ENCODE measurements at regions not wholly inside any gene's neighbourhood (a gene's known extent, or its start where the extent isn't known, plus 50 kb on each side); places are given as distances from the start of the nearest gene placed in this dataset.

DNA sequence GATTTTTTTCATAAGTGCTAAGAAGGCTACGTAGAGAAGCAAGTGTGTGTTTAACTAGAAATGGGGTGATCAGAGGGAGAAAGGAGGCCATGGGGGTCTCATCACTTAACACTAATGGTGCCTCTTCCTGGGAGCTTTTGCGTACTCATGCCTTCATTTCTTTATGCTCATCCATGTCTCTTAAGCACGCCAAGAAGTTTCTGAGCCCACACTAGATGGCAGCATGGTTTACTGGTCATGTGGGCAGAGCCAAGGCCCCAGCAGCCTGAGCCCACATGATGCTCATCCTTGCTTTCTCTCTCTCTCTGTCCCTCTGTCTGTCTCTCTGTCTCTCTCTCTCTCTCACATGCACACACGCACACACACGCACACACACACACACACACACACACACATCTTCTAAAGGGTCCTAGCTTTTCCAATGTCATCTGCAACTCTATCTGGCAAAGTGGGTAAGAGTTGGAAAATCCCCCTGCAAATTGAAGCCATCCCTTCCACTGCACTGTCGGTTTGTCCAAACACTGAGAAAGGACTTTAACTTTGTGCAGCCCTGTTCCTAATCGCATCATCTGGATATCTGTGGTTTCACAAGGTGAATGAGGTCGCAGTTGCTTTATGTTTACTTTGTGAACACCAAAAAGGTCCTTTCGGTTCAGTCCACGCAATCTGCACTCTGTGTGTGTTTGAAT lies 137.1 kb upstream of the CCDC68 start:
- no peak overlapping the region for H3K4me3 ChIP-seq (ENCODE audit: control insufficient read depth in 1 of 2, extremely low read depth in 1 of 2, low read length in 1 of 2)
- 72% methylated on average over 6 of the region's 10 CpGs for WGBS (ENCODE audit: insufficient coverage)
- POLR2A ChIA-PET = no interaction called here
- Mint-ChIP-seq H3K36me3 (no peaks in the 10 kb centered on the region), H3K9me3 (no peaks in the 10 kb centered on the region), H3K4me3 (no peak overlapping the region), H3K27me3 (peaks cover 0 to 7% of the 10 kb centered on the region in 2 donors), H3K27ac (no peak overlapping the region), H3K4me1 (no peaks in the 10 kb centered on the region)
- H3K4me1 ChIP-seq (ENCODE audit: control insufficient read depth in 1 of 2, extremely low read depth in 1 of 2, insufficient read depth in 2 of 2, low read length in 2 of 2) = no peaks in the 10 kb centered on the region
- CTCF ChIA-PET = no interaction called here
- no peaks in the 10 kb centered on the region for H3K9me3 ChIP-seq
- no peak for DNase-seq
- no peaks in the 10 kb centered on the region for H3K36me3 ChIP-seq (ENCODE audit: control insufficient read depth in 2 of 2, extremely low read depth in 1 of 2, insufficient read depth in 1 of 2, low read length in 1 of 2)
- no peak overlapping the region for H3K27ac ChIP-seq (ENCODE audit: low read length)
- H3K27me3 ChIP-seq (replicated peaks in 1 of 2; ENCODE audit: control insufficient read depth in 2 of 2, extremely low read depth in 1 of 2, insufficient read depth in 2 of 2, low read length in 1 of 2) = no peaks in the 10 kb centered on the region
- ATAC-seq (replicated peaks in 1 of 4) = no peak

DNA sequence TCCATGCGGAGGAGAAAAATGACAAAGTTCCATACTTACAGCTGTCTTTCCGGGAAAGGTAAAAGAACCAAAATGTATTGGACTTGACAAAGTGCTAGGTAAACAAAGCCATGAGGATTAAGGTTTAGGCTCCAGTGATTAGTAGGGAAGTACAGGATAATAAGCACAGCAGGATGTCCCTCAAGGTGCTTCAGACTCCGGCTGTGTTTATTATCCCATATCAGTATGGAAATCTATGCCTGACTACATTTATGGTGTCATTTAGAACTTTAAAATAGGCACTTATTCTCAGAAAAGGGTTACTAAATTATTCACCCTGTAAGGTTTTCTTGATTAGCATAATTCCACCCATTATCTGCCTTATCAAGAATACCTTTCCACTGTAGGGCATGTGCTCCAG lies 136.3 kb upstream of the CCDC68 start:
- POLR2A ChIA-PET = no interaction called here
- no peaks in the 10 kb centered on the region for H3K36me3 ChIP-seq (ENCODE audit: control insufficient read depth in 2 of 2, extremely low read depth in 1 of 2, insufficient read depth in 1 of 2, low read length in 1 of 2)
- CTCF ChIA-PET = no interaction called here
- H3K27me3 ChIP-seq (replicated peaks in 1 of 2; ENCODE audit: control insufficient read depth in 2 of 2, extremely low read depth in 1 of 2, insufficient read depth in 2 of 2, low read length in 1 of 2) = no peaks in the 10 kb centered on the region
- no peaks in the 10 kb centered on the region for H3K4me1 ChIP-seq (ENCODE audit: control insufficient read depth in 1 of 2, extremely low read depth in 1 of 2, insufficient read depth in 2 of 2, low read length in 2 of 2)
- H3K9me3 ChIP-seq = no peaks in the 10 kb centered on the region
- DNase-seq = no peak
- Mint-ChIP-seq H3K27ac (no peak overlapping the region), H3K4me1 (no peaks in the 10 kb centered on the region), H3K9me3 (no peaks in the 10 kb centered on the region), H3K36me3 (no peaks in the 10 kb centered on the region), H3K4me3 (no peak overlapping the region), H3K27me3 (peaks cover 0 to 7% of the 10 kb centered on the region in 2 donors)
- no peak overlapping the region for H3K27ac ChIP-seq (ENCODE audit: low read length)
- no CpG with 5 or more reads among the region's 3 CpGs for WGBS (ENCODE audit: insufficient coverage)
- ATAC-seq (replicated peaks in 1 of 4) = no peak
- no peak overlapping the region for H3K4me3 ChIP-seq (ENCODE audit: control insufficient read depth in 1 of 2, extremely low read depth in 1 of 2, low read length in 1 of 2)

DNA sequence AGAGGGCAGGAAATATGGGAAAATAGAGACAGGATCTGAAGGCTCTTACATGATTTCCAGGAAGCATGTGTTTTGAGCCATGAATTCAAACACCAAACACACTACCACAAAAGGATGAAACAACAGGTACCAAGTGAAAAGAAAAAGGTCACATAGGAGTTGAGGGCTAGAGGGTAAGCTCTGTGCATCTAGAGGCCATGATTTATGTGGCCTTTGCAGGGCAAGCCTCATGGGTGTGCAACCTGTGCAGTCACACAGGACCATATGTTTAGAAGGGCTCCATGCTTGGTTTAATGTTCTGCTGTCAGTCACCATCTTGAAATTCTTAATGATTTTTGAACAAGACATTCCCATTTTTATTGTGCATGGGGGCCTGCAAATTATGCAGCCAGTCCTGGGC lies 134.5 kb upstream of the CCDC68 start:
- no peak overlapping the region for H3K27ac ChIP-seq (ENCODE audit: low read length)
- no peaks in the 10 kb centered on the region for H3K36me3 ChIP-seq (ENCODE audit: control insufficient read depth in 2 of 2, extremely low read depth in 1 of 2, insufficient read depth in 1 of 2, low read length in 1 of 2)
- no peaks in the 10 kb centered on the region for H3K27me3 ChIP-seq (replicated peaks in 1 of 2; ENCODE audit: control insufficient read depth in 2 of 2, extremely low read depth in 1 of 2, insufficient read depth in 2 of 2, low read length in 1 of 2)
- Mint-ChIP-seq H3K27ac (no peak overlapping the region), H3K27me3 (no peaks in the 10 kb centered on the region), H3K4me1 (no peaks in the 10 kb centered on the region), H3K9me3 (peaks cover 0 to 4% (median 0%) of the 10 kb centered on the region in 3 donors), H3K4me3 (no peak overlapping the region), H3K36me3 (no peaks in the 10 kb centered on the region)
- ATAC-seq (replicated peaks in 1 of 4) = no peak
- ChIA-PET CTCF (no interaction called here), POLR2A (no interaction called here)
- no peaks in the 10 kb centered on the region for H3K4me1 ChIP-seq (ENCODE audit: control insufficient read depth in 1 of 2, extremely low read depth in 1 of 2, insufficient read depth in 2 of 2, low read length in 2 of 2)
- no peak for DNase-seq
- H3K4me3 ChIP-seq (ENCODE audit: control insufficient read depth in 1 of 2, extremely low read depth in 1 of 2, low read length in 1 of 2) = no peak overlapping the region
- no peaks in the 10 kb centered on the region for H3K9me3 ChIP-seq

DNA sequence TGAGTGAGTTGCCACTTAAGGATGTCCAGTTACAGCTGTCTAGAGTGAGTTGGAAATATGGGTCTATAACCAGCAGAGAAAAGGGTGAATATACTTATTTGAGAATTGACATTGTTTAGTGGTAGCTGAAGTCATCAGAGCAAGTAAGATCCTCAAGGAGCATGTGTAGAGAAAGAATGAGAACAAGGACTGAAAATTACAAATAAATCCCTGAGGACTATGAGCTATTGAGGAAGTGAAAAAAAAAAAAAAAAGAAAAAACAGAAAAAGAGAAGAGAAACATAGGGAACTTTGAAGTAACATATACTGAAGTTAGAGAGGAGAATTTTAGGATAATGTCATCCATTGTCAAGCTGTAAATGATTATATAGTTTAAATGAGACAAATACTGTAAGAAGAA lies 134.0 kb upstream of the CCDC68 start:
- POLR2A ChIA-PET = no interaction called here
- peaks cover 0 to 4% (median 0%) of the 10 kb centered on the region in 3 donors for H3K9me3 Mint-ChIP-seq
- no peak overlapping the region for H3K4me3 Mint-ChIP-seq
- no peak overlapping the region for H3K4me3 ChIP-seq (ENCODE audit: control insufficient read depth in 1 of 2, extremely low read depth in 1 of 2, low read length in 1 of 2)
- no peaks in the 10 kb centered on the region for H3K27me3 Mint-ChIP-seq
- CTCF ChIA-PET = interaction anchor here in 1 of 2 donors (0.7 kb wide), 1 partner anchor 166 kb away, joined by 3 read pairs; no protein-coding TSS in a partner anchor
- H3K4me1 ChIP-seq (ENCODE audit: control insufficient read depth in 1 of 2, extremely low read depth in 1 of 2, insufficient read depth in 2 of 2, low read length in 2 of 2) = no peaks in the 10 kb centered on the region
- no peak overlapping the region for H3K27ac ChIP-seq (ENCODE audit: low read length)
- DNase-seq (no peak), ATAC-seq (replicated peaks in 1 of 4) (no peak)
- no peaks in the 10 kb centered on the region for H3K9me3 ChIP-seq
- no peaks in the 10 kb centered on the region for H3K4me1 Mint-ChIP-seq
- H3K27ac Mint-ChIP-seq = no peak overlapping the region
- H3K27me3 ChIP-seq (replicated peaks in 1 of 2; ENCODE audit: control insufficient read depth in 2 of 2, extremely low read depth in 1 of 2, insufficient read depth in 2 of 2, low read length in 1 of 2) = no peaks in the 10 kb centered on the region
- no peaks in the 10 kb centered on the region for H3K36me3 Mint-ChIP-seq
- no peaks in the 10 kb centered on the region for H3K36me3 ChIP-seq (ENCODE audit: control insufficient read depth in 2 of 2, extremely low read depth in 1 of 2, insufficient read depth in 1 of 2, low read length in 1 of 2)

DNA sequence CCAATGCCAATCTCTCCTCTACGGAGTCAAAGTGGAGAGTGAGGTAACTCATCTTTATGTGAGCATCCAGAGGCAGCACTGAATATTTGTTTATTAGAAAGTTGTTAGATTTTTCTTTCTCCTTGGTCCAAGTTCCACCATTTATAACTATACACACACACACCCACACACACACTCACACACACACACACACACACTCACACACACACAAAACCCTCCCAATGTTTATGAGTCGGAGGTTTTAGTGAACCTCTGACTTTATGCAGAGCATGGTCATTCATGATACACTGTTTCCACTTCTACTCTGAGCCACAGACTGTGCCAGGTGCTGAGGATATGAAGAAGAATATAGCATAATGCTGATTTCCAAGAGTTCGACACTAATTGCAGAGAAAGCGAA lies 132.9 kb upstream of the CCDC68 start:
- H3K4me3 ChIP-seq (ENCODE audit: control insufficient read depth in 1 of 2, extremely low read depth in 1 of 2, low read length in 1 of 2) = no peak overlapping the region
- Mint-ChIP-seq H3K4me1 (no peaks in the 10 kb centered on the region), H3K27me3 (no peaks in the 10 kb centered on the region), H3K36me3 (no peaks in the 10 kb centered on the region), H3K4me3 (no peak overlapping the region), H3K9me3 (peaks cover 0 to 4% (median 0%) of the 10 kb centered on the region in 3 donors), H3K27ac (no peak overlapping the region)
- H3K27me3 ChIP-seq (replicated peaks in 1 of 2; ENCODE audit: control insufficient read depth in 2 of 2, extremely low read depth in 1 of 2, insufficient read depth in 2 of 2, low read length in 1 of 2) = no peaks in the 10 kb centered on the region
- ChIA-PET POLR2A (no interaction called here), CTCF (no interaction called here)
- 46% methylated on average over 2 of the region's 4 CpGs for WGBS (ENCODE audit: insufficient coverage)
- DNase-seq = no peak
- no peaks in the 10 kb centered on the region for H3K36me3 ChIP-seq (ENCODE audit: control insufficient read depth in 2 of 2, extremely low read depth in 1 of 2, insufficient read depth in 1 of 2, low read length in 1 of 2)
- no peak for ATAC-seq (replicated peaks in 1 of 4)
- H3K9me3 ChIP-seq = no peaks in the 10 kb centered on the region
- no peaks in the 10 kb centered on the region for H3K4me1 ChIP-seq (ENCODE audit: control insufficient read depth in 1 of 2, extremely low read depth in 1 of 2, insufficient read depth in 2 of 2, low read length in 2 of 2)
- H3K27ac ChIP-seq (ENCODE audit: low read length) = no peak overlapping the region

DNA sequence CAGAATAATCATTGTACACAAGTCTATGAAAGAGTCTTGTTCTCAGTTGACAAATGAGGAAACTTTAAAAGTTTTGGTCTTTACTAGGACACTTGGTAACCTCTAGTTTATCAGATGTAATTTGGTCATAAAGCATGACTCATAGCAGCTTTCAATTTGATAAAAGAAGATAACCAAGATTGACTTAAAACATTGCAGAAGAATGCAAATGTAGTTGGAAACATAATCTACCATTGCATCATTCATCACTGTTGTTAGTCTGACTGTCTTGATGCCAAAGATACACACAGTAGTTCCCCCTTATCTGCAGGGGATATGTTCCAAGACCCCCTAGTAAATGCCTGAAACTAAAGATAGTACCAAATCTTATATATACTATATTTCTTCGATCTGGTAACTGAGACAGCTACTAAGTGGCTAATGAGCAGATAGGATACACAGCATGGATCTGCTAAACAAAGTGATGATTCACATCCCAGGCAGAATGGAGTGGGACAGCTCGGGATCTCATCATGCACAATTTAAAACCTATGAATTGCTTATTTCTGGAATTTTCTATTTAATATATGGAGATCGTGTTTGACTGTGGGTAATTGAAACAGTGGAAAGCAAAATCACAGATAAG lies 131.4 kb upstream of the CCDC68 start:
- no peak overlapping the region for H3K27ac ChIP-seq (ENCODE audit: low read length)
- H3K36me3 ChIP-seq (ENCODE audit: control insufficient read depth in 2 of 2, extremely low read depth in 1 of 2, insufficient read depth in 1 of 2, low read length in 1 of 2) = no peaks in the 10 kb centered on the region
- no peaks in the 10 kb centered on the region for H3K4me1 Mint-ChIP-seq
- no peak overlapping the region for H3K27ac Mint-ChIP-seq
- no peak overlapping the region for H3K4me3 ChIP-seq (ENCODE audit: control insufficient read depth in 1 of 2, extremely low read depth in 1 of 2, low read length in 1 of 2)
- ChIA-PET POLR2A (no interaction called here), CTCF (no interaction called here)
- H3K4me3 Mint-ChIP-seq = no peak overlapping the region
- H3K36me3 Mint-ChIP-seq = no peaks in the 10 kb centered on the region
- no peaks in the 10 kb centered on the region for H3K27me3 Mint-ChIP-seq
- no peak for DNase-seq
- no peaks in the 10 kb centered on the region for H3K4me1 ChIP-seq (ENCODE audit: control insufficient read depth in 1 of 2, extremely low read depth in 1 of 2, insufficient read depth in 2 of 2, low read length in 2 of 2)
- H3K9me3 Mint-ChIP-seq = peaks cover 0 to 4% (median 0%) of the 10 kb centered on the region in 3 donors
- no peak for ATAC-seq (replicated peaks in 1 of 4)
- no peaks in the 10 kb centered on the region for H3K9me3 ChIP-seq
- WGBS (ENCODE audit: insufficient coverage) = no CpG with 5 or more reads among the region's 3 CpGs
- no peaks in the 10 kb centered on the region for H3K27me3 ChIP-seq (replicated peaks in 1 of 2; ENCODE audit: control insufficient read depth in 2 of 2, extremely low read depth in 1 of 2, insufficient read depth in 2 of 2, low read length in 1 of 2)

DNA sequence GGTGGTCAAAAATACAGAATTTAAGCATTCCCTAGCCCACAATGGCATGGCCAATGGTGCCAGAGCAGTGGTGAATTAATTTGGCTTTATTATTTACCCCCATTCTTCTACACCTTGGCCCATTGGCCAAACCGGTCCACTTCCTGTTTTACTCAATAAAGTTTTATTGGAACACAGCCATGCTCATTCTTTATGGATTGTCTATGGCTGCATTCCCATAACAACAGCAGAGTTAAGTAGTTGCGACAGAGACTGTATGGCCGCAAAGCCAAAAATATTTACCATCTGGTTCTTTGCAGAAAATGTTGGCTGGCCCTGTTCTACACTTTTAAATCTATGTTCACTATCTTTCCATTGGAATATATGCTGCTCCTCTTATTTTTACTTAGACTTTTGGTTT lies 130.3 kb upstream of the CCDC68 start:
- Histone ChIP-seq H3K4me1 (ENCODE audit: control insufficient read depth in 1 of 2, extremely low read depth in 1 of 2, insufficient read depth in 2 of 2, low read length in 2 of 2) (no peaks in the 10 kb centered on the region), H3K9me3 (no peaks in the 10 kb centered on the region), H3K4me3 (ENCODE audit: control insufficient read depth in 1 of 2, extremely low read depth in 1 of 2, low read length in 1 of 2) (no peak overlapping the region), H3K27ac (ENCODE audit: low read length) (no peak overlapping the region), H3K36me3 (ENCODE audit: control insufficient read depth in 2 of 2, extremely low read depth in 1 of 2, insufficient read depth in 1 of 2, low read length in 1 of 2) (no peaks in the 10 kb centered on the region), H3K27me3 (replicated peaks in 1 of 2; ENCODE audit: control insufficient read depth in 2 of 2, extremely low read depth in 1 of 2, insufficient read depth in 2 of 2, low read length in 1 of 2) (no peaks in the 10 kb centered on the region)
- Mint-ChIP-seq H3K27ac (no peak overlapping the region), H3K9me3 (peaks cover 0 to 4% (median 0%) of the 10 kb centered on the region in 3 donors), H3K4me1 (no peaks in the 10 kb centered on the region), H3K27me3 (no peaks in the 10 kb centered on the region), H3K4me3 (no peak overlapping the region), H3K36me3 (no peaks in the 10 kb centered on the region)
- POLR2A ChIA-PET = no interaction called here
- DNase-seq (no peak), ATAC-seq (replicated peaks in 1 of 4) (no peak)
- WGBS (ENCODE audit: insufficient coverage) = 93% methylated on average over 3 of the region's 3 CpGs
- CTCF ChIA-PET = no interaction called here

Data from T-cell (primary cell).